B cell (primary cell): ENCODE measurements at regions not wholly inside any gene's neighbourhood (a gene's known extent, or its start where the extent isn't known, plus 50 kb on each side); places are given as distances from the start of the nearest gene placed in this dataset.

Source experiments
- ATAC-seq: fragments of 200-7000 bp; cut with Tn5 transposase; one replicate; pipeline ENCODE4 v1.10.0; 2021; ENCODE audit warnings: low read depth, mild to moderate bottlenecking, moderate number of reproducible peaks, moderate library complexity
- CTCF ChIA-PET: fragments of 350-600 bp; sonication (Branson Sonifier 250); formaldehyde crosslinking; loops from one replicate; lab custom pipeline; 2021; ENCODE audit warnings: antibody characterized with exemption, inconsistent platforms; lab: Charles Lee
- POLR2A ChIA-PET: fragments of 350-600 bp; sonication (Branson Sonifier 250); formaldehyde crosslinking; loops from one replicate; lab custom pipeline; 2021; ENCODE audit warnings: antibody characterized with exemption; lab: Charles Lee
- DNase-seq: peaks from one replicate; pipeline ENCODE4 v3.0.0; 2013
- H2AFZ ChIP-seq: 2 replicates; pipeline ENCODE4 v1.6.1; 2012; ENCODE audit warnings: mild to moderate bottlenecking, low read depth, low read length; ENCODE audit not compliant: insufficient read depth, poor library complexity, severe bottlenecking
- H3K27ac ChIP-seq, 2 donors: 1 replicate in 1 of 2; 2 replicates in 1 of 2; pipeline ENCODE4 v1.5.1; 2012 to 2013; ENCODE audit warnings: low read length in 2 of 2, mild to moderate bottlenecking in 2 of 2, moderate library complexity in 1 of 2
- H3K27me3 ChIP-seq, 4 experiments: fragments of 200-600 bp in 1 of 4; sonication (generic) in 1 of 4; replicated peaks in 1 of 4; 1 replicate in 2 of 4; 2 replicates in 2 of 4; pipeline versions ENCODE4 v1.6.1 to v1.7.0; 2013 to 2016; ENCODE audit warnings: low read length in 3 of 4, mild to moderate bottlenecking in 2 of 4, mixed read lengths in 1 of 4, moderate library complexity in 1 of 4; ENCODE audit not compliant: insufficient read depth in 4 of 4, control insufficient read depth in 3 of 4; ENCODE audit errors: control extremely low read depth in 1 of 4
- H3K36me3 ChIP-seq, 2 experiments: replicated peaks in 1 of 2; 1 replicate in 1 of 2; 2 replicates in 1 of 2; pipeline versions ENCODE4 v1.6.1 to v1.7.1; 2013; ENCODE audit warnings: low read length in 1 of 2; ENCODE audit not compliant: insufficient read depth in 2 of 2, control insufficient read depth in 1 of 2; ENCODE audit errors: control extremely low read depth in 1 of 2, extremely low read depth in 1 of 2
- H3K4me1 ChIP-seq, 2 donors: fragments of 200-600 bp in 1 of 2; sonication (generic) in 1 of 2; 1 replicate in 1 of 2; 2 replicates in 1 of 2; pipeline versions ENCODE4 v1.5.1 to v1.6.1; 2013 to 2017; ENCODE audit warnings: low read length in 2 of 2; ENCODE audit not compliant: control insufficient read depth in 2 of 2, insufficient read depth in 2 of 2
- H3K4me2 ChIP-seq: replicated peaks from 2 replicates; pipeline ENCODE3; 2012; ENCODE audit warnings: mild to moderate bottlenecking, low read depth, low read length; ENCODE audit not compliant: poor library complexity, severe bottlenecking
- H3K4me3 ChIP-seq, 5 experiments: fragments of 200-600 bp in 1 of 5; sonication (generic) in 1 of 5; 1 replicate in 3 of 5; 2 replicates in 2 of 5; pipeline versions ENCODE4 v1.5.1 to v1.7.0; 2011 to 2016; ENCODE audit warnings: low read length in 4 of 5, mild to moderate bottlenecking in 4 of 5, low read depth in 2 of 5, control low read depth in 1 of 5, moderate library complexity in 1 of 5; ENCODE audit not compliant: insufficient read depth in 1 of 5; ENCODE audit errors: control extremely low read depth in 1 of 5, extremely low read depth in 1 of 5
- H3K79me2 ChIP-seq: fragments of 200-600 bp; sonication (generic); one replicate; pipeline ENCODE4 v1.6.0; 2016; ENCODE audit warnings: low read length; ENCODE audit not compliant: control insufficient read depth, insufficient read depth
- H3K9ac ChIP-seq: fragments of 200-600 bp; sonication (generic); 2 replicates; pipeline ENCODE4 v1.6.1; 2017; ENCODE audit warnings: mild to moderate bottlenecking, low read length, moderate library complexity
- H3K9me3 ChIP-seq, 3 donors: one replicate each; pipeline versions ENCODE4 v1.6.1 to v1.7.1; 2013; ENCODE audit warnings: low read length in 2 of 3; ENCODE audit not compliant: control insufficient read depth in 2 of 3, insufficient read depth in 1 of 3; ENCODE audit errors: control extremely low read depth in 1 of 3
- H4K20me1 ChIP-seq: 2 replicates; pipeline ENCODE4 v1.6.0; 2012; ENCODE audit warnings: mild to moderate bottlenecking, low read length; ENCODE audit not compliant: insufficient read depth, control insufficient read depth, poor library complexity, severe bottlenecking
- H3K27ac Mint-ChIP-seq: one replicate; pipeline ENCODE4 v1.8.0; 2021; ENCODE audit warnings: mixed read lengths
- H3K27me3 Mint-ChIP-seq: one replicate; pipeline ENCODE4 v1.8.0; 2021; ENCODE audit warnings: mixed read lengths
- H3K4me1 Mint-ChIP-seq: one replicate; pipeline ENCODE4 v1.8.0; 2021; ENCODE audit warnings: mixed read lengths
- H3K4me3 Mint-ChIP-seq: one replicate; pipeline ENCODE4 v1.8.0; 2021; ENCODE audit warnings: mixed read lengths
- H3K9me3 Mint-ChIP-seq: one replicate; pipeline ENCODE4 v1.8.0; 2022; ENCODE audit warnings: mixed read lengths; ENCODE audit not compliant: insufficient read depth
- CTCF ChIP-seq: fragments of 200-600 bp; IDR thresholded peaks from one replicate; pipeline ENCODE4 v1.8.0; 2022; ENCODE audit warnings: antibody characterized with exemption, mild to moderate bottlenecking
- EZH2 ChIP-seq: IDR thresholded peaks from 2 replicates; pipeline ENCODE4 v1.6.1; 2012; ENCODE audit warnings: borderline replicate concordance, low read depth, mild to moderate bottlenecking, moderate library complexity, low read length; ENCODE audit not compliant: insufficient read depth, poor library complexity, severe bottlenecking
- WGBS: methylation state at CpG from one replicate; pipeline ENCODE4 v1.1.5; 2013; ENCODE audit warnings: missing lambda C conversion rate; ENCODE audit not compliant: insufficient coverage; 5-methylcytosine and 5-hydroxymethylcytosine counted together
- intact Hi-C: fragments of 100-400 bp; cut with micrococcal nuclease; formaldehyde crosslinking; loops from one replicate; pipeline ENCODE4 v1.10.0; 2022

GRCh38 chr19:30870876-30871275, 478.4 kb downstream of the TSHZ3 start:
- H2AFZ ChIP-seq: no peak overlapping the region
- no peak overlapping the region for H3K4me2 ChIP-seq
- ChIA-PET CTCF (no interaction called here), POLR2A (no interaction called here)
- H3K27ac Mint-ChIP-seq: no peak overlapping the region
- no peak overlapping the region for H3K4me3 Mint-ChIP-seq
- DNase-seq (no peak), ATAC-seq (no peak)
- no peak for TF ChIP-seq EZH2
- TF ChIP-seq CTCF: no peak
- 95% methylated on average over 7 of the region's 8 CpGs for WGBS
- H3K27me3 ChIP-seq: no peaks in the 10 kb centered on the region
- no peaks in the 10 kb centered on the region for H3K4me1 ChIP-seq
- H3K4me3 ChIP-seq: no peak overlapping the region
- no peaks in the 10 kb centered on the region for H3K79me2 ChIP-seq
- H4K20me1 ChIP-seq: no peaks in the 10 kb centered on the region
- no peaks in the 10 kb centered on the region for H3K27me3 Mint-ChIP-seq
- H3K9me3 ChIP-seq: peaks cover 0 to 10% (median 0%) of the 10 kb centered on the region in 3 donors
- H3K9me3 Mint-ChIP-seq: peaks cover 3% of the 10 kb centered on the region
- H3K27ac ChIP-seq: no peak overlapping the region
- H3K9ac ChIP-seq: no peak overlapping the region
- intact Hi-C loops: no loop called here
- no peaks in the 10 kb centered on the region for H3K4me1 Mint-ChIP-seq
- H3K36me3 ChIP-seq: no peaks in the 10 kb centered on the region

GRCh38 chr19:30865511-30865910, 483.7 kb downstream of the TSHZ3 start:
- ATAC-seq (no peak), DNase-seq (no peak)
- intact Hi-C loops: no loop called here
- no peaks in the 10 kb centered on the region for H3K36me3 ChIP-seq
- Mint-ChIP-seq H3K4me3 (no peak overlapping the region), H3K4me1 (no peaks in the 10 kb centered on the region), H3K27ac (no peak overlapping the region), H3K9me3 (peaks cover 8% of the 10 kb centered on the region), H3K27me3 (no peaks in the 10 kb centered on the region)
- H3K4me1 ChIP-seq: no peaks in the 10 kb centered on the region
- TF ChIP-seq CTCF (no peak), EZH2 (no peak)
- H4K20me1 ChIP-seq: no peaks in the 10 kb centered on the region
- H3K4me2 ChIP-seq: no peak overlapping the region
- no peaks in the 10 kb centered on the region for H3K27me3 ChIP-seq
- no peaks in the 10 kb centered on the region for H3K79me2 ChIP-seq
- no peak overlapping the region for H3K9ac ChIP-seq
- ChIA-PET CTCF (no interaction called here), POLR2A (no interaction called here)
- peaks cover 0 to 10% (median 0%) of the 10 kb centered on the region in 3 donors for H3K9me3 ChIP-seq
- H3K4me3 ChIP-seq: no peak overlapping the region
- no peak overlapping the region for H3K27ac ChIP-seq
- no peak overlapping the region for H2AFZ ChIP-seq
- 90% methylated on average over 5 of the region's 6 CpGs for WGBS
